ENCODE measurements at regions not wholly inside any gene's neighbourhood (a gene's known extent, or its start where the extent isn't known, plus 50 kb on each side); places are given as distances from the start of the nearest gene placed in this dataset.

- no peaks in the 10 kb centered on the region for H3K36me3 ChIP-seq
- TF ChIP-seq POLR2A (IDR thresholded peaks at IDR 0.05) (no peak), CTCF (IDR thresholded peaks at IDR 0.05) (no peak), POLR2AphosphoS5 (IDR thresholded peaks at IDR 0.05) (no peak), EP300 (IDR thresholded peaks at IDR 0.05) (no peak)
- no peak overlapping the region for H3K4me3 ChIP-seq
- no peaks in the 10 kb centered on the region for H3K4me1 ChIP-seq
- H3K27me3 ChIP-seq: no peaks in the 10 kb centered on the region
- H3K9me3 ChIP-seq: no peaks in the 10 kb centered on the region
- DNase-seq: no peak
- 21 to 45% methylated on average over 2 of the region's 2 CpGs for WGBS, 2 donors
- no peak overlapping the region for H3K27ac ChIP-seq
- intact Hi-C loops (cut with DNase I): no loop called here
Observed at GRCh38 chr2:78606895-78607294, 418.6 kb upstream of the REG3G start.

- Histone ChIP-seq H3K36me3 (no peaks in the 10 kb centered on the region), H3K9me3 (no peaks in the 10 kb centered on the region), H3K4me3 (no peak overlapping the region), H3K27me3 (no peaks in the 10 kb centered on the region), H3K27ac (no peak overlapping the region), H3K4me1 (no peaks in the 10 kb centered on the region)
- DNase-seq: no peak
- 59 to 86% methylated on average over 1 of the region's 1 CpG for WGBS, 2 donors
- intact Hi-C loops (cut with DNase I): no loop called here
- no peak for TF ChIP-seq CTCF (IDR thresholded peaks at IDR 0.05)
- TF ChIP-seq EP300 (IDR thresholded peaks at IDR 0.05): no peak
- TF ChIP-seq POLR2AphosphoS5 (IDR thresholded peaks at IDR 0.05): no peak
- TF ChIP-seq POLR2A (IDR thresholded peaks at IDR 0.05): no peak
Observed at GRCh38 chr2:78614726-78615125, 410.8 kb upstream of the REG3G start.

- H3K9me3 ChIP-seq: no peaks in the 10 kb centered on the region
- 61 to 81% methylated on average over 2 of the region's 2 CpGs for WGBS, 2 donors
- intact Hi-C loops (cut with DNase I): no loop called here
- H3K4me1 ChIP-seq: no peaks in the 10 kb centered on the region
- no peak overlapping the region for H3K4me3 ChIP-seq
- TF ChIP-seq CTCF (IDR thresholded peaks at IDR 0.05) (no peak), POLR2AphosphoS5 (IDR thresholded peaks at IDR 0.05) (no peak), EP300 (IDR thresholded peaks at IDR 0.05) (no peak), POLR2A (IDR thresholded peaks at IDR 0.05) (no peak)
- DNase-seq: no peak
- no peaks in the 10 kb centered on the region for H3K27me3 ChIP-seq
- H3K36me3 ChIP-seq: no peaks in the 10 kb centered on the region
- H3K27ac ChIP-seq: no peak overlapping the region
Observed at GRCh38 chr2:78615956-78616355, 409.5 kb upstream of the REG3G start.

- H3K27ac ChIP-seq: no peak overlapping the region
- H3K27me3 ChIP-seq: no peaks in the 10 kb centered on the region
- no peak overlapping the region for H3K4me3 ChIP-seq
- intact Hi-C loops (cut with DNase I): no loop called here
- no peaks in the 10 kb centered on the region for H3K4me1 ChIP-seq
- H3K9me3 ChIP-seq: no peaks in the 10 kb centered on the region
- WGBS, 2 donors: 58 to 64% methylated on average over 2 of the region's 2 CpGs
- TF ChIP-seq POLR2AphosphoS5 (IDR thresholded peaks at IDR 0.05) (no peak), POLR2A (IDR thresholded peaks at IDR 0.05) (no peak), EP300 (IDR thresholded peaks at IDR 0.05) (no peak), CTCF (IDR thresholded peaks at IDR 0.05) (no peak)
- no peaks in the 10 kb centered on the region for H3K36me3 ChIP-seq
- no peak for DNase-seq
Observed at GRCh38 chr2:78634425-78634824, 391.1 kb upstream of the REG3G start.

GRCh38 chr2:78644854-78645253 is 380.6 kb upstream of the REG3G start:
- intact Hi-C loops (cut with DNase I): no loop called here
- Histone ChIP-seq H3K27ac (no peak overlapping the region), H3K9me3 (no peaks in the 10 kb centered on the region), H3K27me3 (no peaks in the 10 kb centered on the region), H3K36me3 (no peaks in the 10 kb centered on the region), H3K4me3 (no peak overlapping the region), H3K4me1 (no peaks in the 10 kb centered on the region)
- no peak for DNase-seq
- TF ChIP-seq CTCF (IDR thresholded peaks at IDR 0.05) (no peak), POLR2A (IDR thresholded peaks at IDR 0.05) (no peak), POLR2AphosphoS5 (IDR thresholded peaks at IDR 0.05) (no peak), EP300 (IDR thresholded peaks at IDR 0.05) (no peak)
- WGBS, 2 donors: 77 to 80% methylated on average over 1 of the region's 1 CpG

Data from sigmoid colon (tissue), 6 donors.